HG03439 (cell line): ENCODE measurements at regions not wholly inside any gene's neighbourhood (a gene's known extent, or its start where the extent isn't known, plus 50 kb on each side); places are given as distances from the start of the nearest gene placed in this dataset.
"Not testable (repeated sequence)": the region's sequence is repeated elsewhere in the genome, so short reads cannot be mapped to it uniquely, and the experiment has no call there.

Experiments
- ATAC-seq: cut with Tn5 transposase; IDR thresholded peaks from one replicate; pipeline ENCODE4 v1.9.1; 2021; ENCODE audit warnings: mild to moderate bottlenecking, moderate library complexity; ENCODE audit not compliant: unreplicated experiment

DNA sequence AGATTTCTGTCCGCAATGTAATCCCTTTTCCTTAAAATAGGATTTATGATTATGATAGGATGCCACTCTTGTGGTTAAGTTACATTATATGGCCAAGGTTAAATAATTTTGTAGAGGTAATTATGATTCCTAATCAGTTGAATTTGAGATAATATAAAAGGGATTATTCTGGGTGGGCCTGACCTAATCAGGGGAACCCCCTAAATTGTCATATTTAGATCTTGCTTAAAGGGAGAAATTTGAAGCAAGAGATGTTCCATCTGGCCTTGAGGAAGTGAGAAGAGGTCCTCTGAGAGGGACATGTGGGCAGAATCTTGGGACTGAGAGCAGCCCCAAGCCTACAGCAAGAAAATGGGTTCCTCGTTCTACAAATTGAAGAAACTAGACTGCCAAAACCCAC, 1550.1 kb upstream of the TENM4 start:
- ATAC-seq: no peak

GRCh38 chr11:80987171-80987570, 1546.3 kb upstream of the TENM4 start:
- no peak for ATAC-seq

- ATAC-seq: no peak
Observed at GRCh38 chr11:80986421-80987074, 1545.7 kb upstream of the TENM4 start.

- ATAC-seq: no peak
Observed at GRCh38 chr11:80980227-80980626, 1539.4 kb upstream of the TENM4 start.

- ATAC-seq: no peak
Observed at GRCh38 chr11:80973786-80974185, 1533.0 kb upstream of the TENM4 start.

GRCh38 chr11:80970037-80970436, 1529.2 kb upstream of the TENM4 start:
- no peak for ATAC-seq

GRCh38 chr11:80967649-80968048, 1526.8 kb upstream of the TENM4 start:
- no peak for ATAC-seq

GRCh38 chr11:80960381-80961029, 1519.7 kb upstream of the TENM4 start:
- no peak for ATAC-seq

GRCh38 chr11:80959751-80960150, 1518.9 kb upstream of the TENM4 start:
- no peak for ATAC-seq

GRCh38 chr11:80958987-80959386, 1518.2 kb upstream of the TENM4 start:
- ATAC-seq: no peak

DNA sequence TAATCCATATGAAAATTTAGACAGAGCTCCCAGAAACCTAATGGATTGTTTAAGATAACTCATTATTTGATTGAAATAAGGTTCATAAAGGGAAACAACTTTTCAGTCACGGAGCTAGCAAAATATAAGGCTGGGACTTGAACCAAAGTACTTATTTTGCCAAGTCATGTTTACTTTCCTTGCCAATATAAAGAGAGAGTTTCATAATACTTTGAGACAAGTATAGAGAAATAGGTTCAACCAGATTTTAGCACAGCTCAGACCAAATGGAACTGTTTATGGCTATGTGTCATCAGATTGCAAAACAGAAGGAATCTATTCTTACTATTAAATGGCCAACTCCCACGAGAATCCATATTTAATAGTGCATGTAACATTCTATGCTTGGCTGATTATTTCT, 1517.5 kb upstream of the TENM4 start:
- ATAC-seq: no peak

DNA sequence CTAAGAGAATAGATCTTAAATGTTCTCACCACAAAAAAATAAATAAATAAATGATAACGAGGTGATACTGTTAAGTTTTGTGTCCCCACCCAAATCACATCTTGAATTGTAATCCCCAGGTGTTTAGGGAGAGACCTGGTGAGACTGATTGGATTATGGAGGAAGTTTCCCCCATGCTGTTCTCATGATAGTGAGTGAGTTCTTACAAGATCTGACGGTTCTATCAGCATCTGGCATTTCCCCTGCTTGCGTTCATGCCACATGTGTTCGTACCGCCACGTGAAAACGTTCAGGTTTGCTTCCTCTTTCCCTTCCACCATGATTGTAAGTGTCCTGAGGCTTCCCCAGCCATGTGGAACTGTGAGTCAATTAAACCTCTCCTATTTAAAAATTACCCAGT, 1514.8 kb upstream of the TENM4 start:
- no peak for ATAC-seq

- ATAC-seq: no peak
Observed at GRCh38 chr11:80948781-80949180, 1508.0 kb upstream of the TENM4 start.

- no peak for ATAC-seq
Observed at GRCh38 chr11:80944758-80945157, 1503.9 kb upstream of the TENM4 start.

- no peak for ATAC-seq
Observed at GRCh38 chr11:80943226-80943625, 1502.4 kb upstream of the TENM4 start.

DNA sequence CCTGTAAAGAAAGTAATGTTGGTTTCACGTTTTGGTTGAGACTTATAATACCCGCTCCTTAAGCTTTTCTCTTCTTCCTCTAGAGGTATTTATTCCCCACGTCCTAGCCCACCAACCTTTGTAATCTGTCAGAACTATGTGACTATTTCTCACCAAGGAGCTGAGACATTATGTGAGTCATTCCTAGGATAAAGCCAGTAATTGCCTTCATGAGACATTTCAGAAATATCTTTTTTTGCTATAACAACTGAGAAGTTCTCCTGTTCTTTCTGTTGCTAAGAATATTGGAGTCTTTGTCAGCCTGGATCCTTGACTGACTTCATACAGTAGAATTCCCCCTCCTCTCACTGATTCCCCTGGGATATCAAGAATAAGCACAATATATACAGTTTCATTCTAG, 1497.0 kb upstream of the TENM4 start:
- ATAC-seq: no peak

- no peak for ATAC-seq
Observed at GRCh38 chr11:80930038-80930437, 1489.2 kb upstream of the TENM4 start.

DNA sequence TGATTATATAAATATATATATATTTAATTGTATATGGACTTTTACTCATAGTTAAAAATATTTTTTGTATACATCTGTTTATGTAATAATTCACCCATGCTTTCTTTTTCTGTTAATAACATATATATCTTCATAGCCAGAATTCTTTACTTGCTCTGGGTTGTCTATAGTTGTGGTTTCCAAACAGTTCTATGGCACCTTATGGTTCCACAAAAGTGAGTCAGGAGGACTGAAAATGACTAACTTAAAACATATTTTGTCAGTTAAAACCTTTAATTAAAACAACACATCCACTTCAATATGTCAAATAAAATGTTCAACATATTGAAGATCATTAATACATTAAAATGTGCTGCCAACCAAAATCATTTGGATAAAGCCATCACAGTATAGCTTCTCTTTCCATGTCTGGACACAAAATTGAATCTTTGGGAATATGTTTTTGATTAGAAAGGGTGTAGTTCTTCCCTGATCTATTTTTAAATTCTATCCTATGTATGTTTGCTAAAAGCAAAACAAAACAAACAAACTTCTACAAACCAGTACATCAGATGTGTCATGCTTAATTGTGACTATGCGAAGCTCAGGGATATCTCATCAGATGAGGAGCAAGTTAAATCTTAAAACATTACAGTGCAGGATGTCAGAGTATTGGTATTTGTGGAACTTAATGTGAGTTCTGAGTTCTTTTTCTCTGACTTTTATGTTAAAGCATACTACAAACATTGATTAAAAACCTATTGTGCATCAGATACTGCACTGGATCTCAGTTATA, 1488.4 kb upstream of the TENM4 start:
- no peak for ATAC-seq

- ATAC-seq: no peak
Observed at GRCh38 chr11:80925321-80925720, 1484.5 kb upstream of the TENM4 start.

GRCh38 chr11:80921310-80921709, 1480.5 kb upstream of the TENM4 start:
- ATAC-seq: not testable (repeated sequence)

- no peak for ATAC-seq
Observed at GRCh38 chr11:80916173-80916798, 1475.5 kb upstream of the TENM4 start.

DNA sequence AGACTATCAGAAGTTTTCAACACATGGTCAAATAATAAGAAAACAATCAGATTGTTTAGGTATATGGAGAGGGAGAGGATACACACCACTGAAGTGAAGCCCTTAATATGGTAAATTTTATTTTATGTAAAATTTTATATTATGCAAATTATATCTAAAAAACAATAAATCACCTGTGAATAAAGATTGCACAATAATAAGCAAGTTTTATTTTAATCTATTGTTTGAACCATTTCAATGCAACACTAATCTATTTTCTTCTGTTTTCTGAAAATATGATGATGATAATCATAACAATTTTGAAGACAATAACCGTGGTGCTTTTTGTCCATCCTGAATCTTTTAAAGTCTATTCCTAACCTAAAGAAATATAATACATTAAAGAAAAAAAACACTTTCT, 1473.5 kb upstream of the TENM4 start:
- no peak for ATAC-seq
